Hepatocyte (in vitro differentiated cells): ENCODE measurements at regions not wholly inside any gene's neighbourhood (a gene's known extent, or its start where the extent isn't known, plus 50 kb on each side); places are given as distances from the start of the nearest gene placed in this dataset.

ENCODE experiments used
- EZH2 ChIP-seq: fragments of 200-600 bp; sonication (generic); IDR thresholded peaks from 2 replicates; pipeline ENCODE4 v1.6.1; 2016; ENCODE audit warnings: antibody characterized with exemption, mild to moderate bottlenecking, borderline replicate concordance
- EZH2phosphoT487 ChIP-seq: fragments of 200-600 bp; sonication (generic); IDR thresholded peaks from one replicate; pipeline ENCODE4 v1.6.1; 2018; ENCODE audit warnings: antibody characterized with exemption, mild to moderate bottlenecking, low read depth, moderate library complexity; ENCODE audit not compliant: unreplicated experiment, severe bottlenecking
- TF ChIP-seq, protein P1 (sequence below): fragments of 200-600 bp; sonication (generic); IDR thresholded peaks from 2 replicates; pipeline ENCODE4 v1.5.1; 2016; ENCODE audit warnings: antibody characterized with exemption, mild to moderate bottlenecking; ENCODE audit not compliant: poor library complexity

- TF ChIP-seq, protein P1, sequence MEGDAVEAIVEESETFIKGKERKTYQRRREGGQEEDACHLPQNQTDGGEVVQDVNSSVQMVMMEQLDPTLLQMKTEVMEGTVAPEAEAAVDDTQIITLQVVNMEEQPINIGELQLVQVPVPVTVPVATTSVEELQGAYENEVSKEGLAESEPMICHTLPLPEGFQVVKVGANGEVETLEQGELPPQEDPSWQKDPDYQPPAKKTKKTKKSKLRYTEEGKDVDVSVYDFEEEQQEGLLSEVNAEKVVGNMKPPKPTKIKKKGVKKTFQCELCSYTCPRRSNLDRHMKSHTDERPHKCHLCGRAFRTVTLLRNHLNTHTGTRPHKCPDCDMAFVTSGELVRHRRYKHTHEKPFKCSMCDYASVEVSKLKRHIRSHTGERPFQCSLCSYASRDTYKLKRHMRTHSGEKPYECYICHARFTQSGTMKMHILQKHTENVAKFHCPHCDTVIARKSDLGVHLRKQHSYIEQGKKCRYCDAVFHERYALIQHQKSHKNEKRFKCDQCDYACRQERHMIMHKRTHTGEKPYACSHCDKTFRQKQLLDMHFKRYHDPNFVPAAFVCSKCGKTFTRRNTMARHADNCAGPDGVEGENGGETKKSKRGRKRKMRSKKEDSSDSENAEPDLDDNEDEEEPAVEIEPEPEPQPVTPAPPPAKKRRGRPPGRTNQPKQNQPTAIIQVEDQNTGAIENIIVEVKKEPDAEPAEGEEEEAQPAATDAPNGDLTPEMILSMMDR: no peak
- TF ChIP-seq EZH2 (no peak), EZH2phosphoT487 (no peak)
These were observed 759.8 kb downstream of the ADGRL2 start for GRCh38 chr1:82560566-82560965.
